Epithelial cell of prostate (primary cell): ENCODE measurements at regions not wholly inside any gene's neighbourhood (a gene's known extent, or its start where the extent isn't known, plus 50 kb on each side); places are given as distances from the start of the nearest gene placed in this dataset.
"Not testable (repeated sequence)": the region's sequence is repeated elsewhere in the genome, so short reads cannot be mapped to it uniquely, and the experiment has no call there.

Experiments
- DNase-seq: peaks from one replicate; pipeline ENCODE4 v3.0.0-alpha.2; 2011; ENCODE audit warnings: low read depth, low spot score
- H3K27ac ChIP-seq: fragments of 450-650 bp; 2 replicates; pipeline ENCODE4 v1.5.1; 2017; ENCODE audit warnings: mild to moderate bottlenecking

DNA sequence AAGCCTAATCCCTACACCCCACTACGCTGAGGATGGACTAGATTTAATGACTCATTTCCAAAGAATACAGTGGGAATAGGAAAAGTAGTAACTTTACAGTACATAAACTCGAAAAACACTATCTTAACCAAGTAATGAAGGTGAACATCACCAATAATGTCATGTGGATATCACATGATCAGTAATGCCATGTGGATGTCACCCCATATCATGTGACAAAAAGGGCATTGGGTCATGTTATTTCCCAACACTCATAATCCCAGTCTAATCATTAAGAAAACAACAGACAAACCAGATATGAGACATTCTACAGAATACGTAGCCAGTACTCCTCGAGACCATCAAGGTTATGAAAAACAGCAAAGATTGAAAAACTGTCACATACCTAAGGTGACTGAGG, 667.3 kb upstream of the CRIM1 start:
- no peak overlapping the region for H3K27ac ChIP-seq
- DNase-seq: no peak

DNA sequence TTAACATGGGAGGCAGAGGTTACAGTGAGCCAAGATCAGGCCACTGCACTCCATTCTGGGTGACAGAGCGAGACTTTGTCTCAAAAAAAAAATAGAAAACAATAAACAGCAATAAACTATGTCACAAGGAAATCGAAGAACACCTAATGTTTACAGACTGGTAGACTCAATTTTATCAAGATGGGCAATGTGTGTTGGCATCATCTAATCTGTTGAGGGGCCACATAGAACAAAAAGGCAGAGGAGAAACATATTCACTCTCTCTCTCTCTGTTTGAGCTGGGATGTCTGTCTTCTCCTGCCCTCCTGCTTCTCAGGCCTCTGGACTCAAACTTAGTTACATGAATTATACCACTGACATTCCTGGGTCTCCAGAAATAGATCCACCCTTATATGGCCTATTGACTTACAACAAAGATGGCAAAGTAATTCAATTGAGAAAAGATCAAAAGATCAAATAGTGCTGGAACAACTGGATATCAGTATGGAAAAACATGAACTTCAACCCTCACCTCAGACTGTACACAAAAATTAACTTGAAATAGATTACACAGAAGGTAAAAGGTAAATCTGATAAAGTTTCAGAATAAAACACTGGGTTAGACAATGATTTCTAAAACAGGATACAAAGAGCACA, 703.8 kb upstream of the CRIM1 start:
- DNase-seq: no peak
- no peak overlapping the region for H3K27ac ChIP-seq

- DNase-seq: no peak
- H3K27ac ChIP-seq: no peak overlapping the region
These were observed 740.9 kb upstream of the CRIM1 start for GRCh38 chr2:35614640-35615039.

DNA sequence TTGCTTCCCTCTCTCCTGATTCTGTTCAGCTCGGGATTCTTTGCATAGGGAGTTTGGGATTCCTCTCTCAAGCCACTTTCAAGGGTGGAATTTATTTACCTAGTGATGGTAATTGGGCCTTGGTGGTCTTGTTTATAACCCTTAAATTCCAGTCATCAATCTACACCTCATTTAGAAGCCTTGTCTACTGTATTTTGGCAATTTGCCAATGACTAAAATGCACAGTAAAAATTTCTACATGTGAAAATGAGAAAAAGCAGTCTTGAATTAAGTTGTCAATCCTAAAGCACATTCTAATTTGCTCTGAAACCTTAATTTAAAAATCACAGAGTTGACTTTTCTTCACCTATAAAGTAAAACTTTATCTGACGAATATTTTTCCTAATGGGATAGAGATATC, 749.2 kb upstream of the CRIM1 start:
- no peak for DNase-seq
- no peak overlapping the region for H3K27ac ChIP-seq

- no peak for DNase-seq
These were observed 757.3 kb upstream of the CRIM1 start for GRCh38 chr2:35598310-35598709.

DNA sequence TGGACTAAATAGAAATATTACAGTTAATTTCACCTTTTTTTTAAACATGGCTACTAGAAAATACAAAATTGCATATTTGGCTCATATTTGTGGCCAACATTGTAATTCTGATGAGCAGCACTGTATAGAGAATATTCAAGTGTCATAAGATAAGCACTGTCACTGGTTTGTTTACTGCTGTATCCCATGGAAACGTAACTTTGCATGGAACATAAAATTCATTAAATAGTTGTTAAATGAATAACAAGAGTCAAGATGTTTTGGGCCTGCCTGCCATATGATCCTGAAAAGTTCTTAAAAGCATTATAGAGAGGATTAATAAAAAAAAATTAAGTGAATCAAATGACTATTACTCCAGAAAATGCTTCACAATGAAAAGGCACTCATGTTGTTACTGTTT, 763.7 kb upstream of the CRIM1 start:
- DNase-seq: no peak
- H3K27ac ChIP-seq: no peak overlapping the region

More at GRCh38 chr2:35598310-35598709, 757.3 kb upstream of the CRIM1 start:
- H3K27ac ChIP-seq: no peak overlapping the region

- DNase-seq: no peak
- H3K27ac ChIP-seq: no peak overlapping the region
These were observed 769.6 kb upstream of the CRIM1 start for GRCh38 chr2:35585972-35586371.

DNA sequence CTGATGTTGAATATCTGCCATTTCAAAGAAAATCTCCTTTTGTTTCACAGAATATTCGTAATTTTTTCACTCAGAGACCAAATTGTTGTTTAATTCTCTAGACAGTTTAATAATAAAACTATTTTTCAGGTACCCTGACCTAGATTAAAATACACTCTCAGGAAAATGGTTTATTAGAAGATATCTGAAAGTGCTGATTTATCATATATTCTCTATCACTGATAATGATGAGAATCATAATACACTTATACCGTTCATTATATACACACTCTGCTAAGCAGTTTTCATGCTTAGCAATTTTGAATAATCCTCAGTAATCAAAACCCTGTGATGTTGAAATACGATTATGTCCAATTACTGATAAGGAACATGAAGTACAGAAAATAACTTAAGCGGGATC, 772.9 kb upstream of the CRIM1 start:
- no peak for DNase-seq
- no peak overlapping the region for H3K27ac ChIP-seq

DNA sequence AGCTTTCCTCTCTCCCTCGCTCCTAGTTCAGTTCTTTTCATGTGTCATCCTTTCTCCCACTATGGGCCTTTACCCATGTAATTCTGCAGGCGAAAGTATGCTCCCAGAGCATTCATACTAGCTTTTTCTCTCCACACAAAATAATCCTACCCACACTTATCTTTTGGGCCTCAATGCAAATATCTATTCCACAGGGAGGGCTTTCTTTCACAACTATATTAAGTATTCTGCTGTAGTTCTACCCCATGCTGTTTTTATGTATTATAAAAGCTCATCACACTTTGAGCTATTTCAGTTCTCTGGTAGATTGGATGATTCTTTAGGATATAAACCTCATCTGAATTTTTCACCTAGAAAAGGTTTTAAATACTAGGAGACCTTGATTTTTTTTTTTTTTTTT, 774.6 kb upstream of the CRIM1 start:
- DNase-seq: no peak
- no peak overlapping the region for H3K27ac ChIP-seq

GRCh38 chr2:35568574-35568973, 787.0 kb upstream of the CRIM1 start:
- not testable (repeated sequence) for DNase-seq, H3K27ac ChIP-seq

DNA sequence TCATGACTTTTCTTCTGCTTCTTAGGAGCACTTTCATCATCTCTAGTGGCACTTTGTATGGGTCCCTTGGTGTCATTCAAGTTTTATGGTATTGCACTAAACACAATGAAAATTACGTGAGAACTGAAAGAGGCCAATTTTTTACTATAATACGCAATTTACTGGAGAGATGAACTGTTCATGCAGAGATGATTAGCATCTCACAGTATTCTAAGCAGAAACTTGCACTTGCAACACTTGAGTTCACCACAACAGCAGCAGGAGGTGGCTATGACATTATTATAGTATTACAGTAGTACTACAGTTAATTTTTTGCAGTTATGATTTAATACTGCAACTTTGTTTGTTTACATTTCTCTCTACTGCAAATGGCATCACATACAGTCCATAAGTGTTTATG, 793.1 kb upstream of the CRIM1 start:
- no peak for DNase-seq
- H3K27ac ChIP-seq: no peak overlapping the region

DNA sequence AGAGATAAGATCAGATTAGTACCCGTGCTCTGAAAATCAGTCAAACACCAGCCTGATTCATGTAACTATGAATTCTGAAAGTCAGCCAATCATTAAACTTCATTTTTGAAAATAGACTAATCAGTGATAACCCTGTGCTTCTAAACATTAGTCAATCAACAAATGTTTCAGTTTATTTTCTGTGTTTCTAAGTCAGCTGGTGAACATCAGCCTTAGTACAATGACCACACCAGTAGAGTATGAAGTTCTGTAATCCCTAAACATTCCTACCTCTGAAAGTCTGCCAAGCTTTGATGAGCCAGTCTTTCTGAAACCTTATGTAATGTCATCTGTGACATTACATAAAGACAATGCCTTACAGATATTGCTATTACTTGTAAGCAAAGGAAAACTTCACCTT, 807.4 kb upstream of the CRIM1 start:
- no peak overlapping the region for H3K27ac ChIP-seq
- no peak for DNase-seq

GRCh38 chr2:35545301-35545700, 810.3 kb upstream of the CRIM1 start:
- no peak for DNase-seq
- no peak overlapping the region for H3K27ac ChIP-seq

- H3K27ac ChIP-seq: no peak overlapping the region
- DNase-seq: no peak
These were observed 816.8 kb upstream of the CRIM1 start for GRCh38 chr2:35538796-35539195.

DNA sequence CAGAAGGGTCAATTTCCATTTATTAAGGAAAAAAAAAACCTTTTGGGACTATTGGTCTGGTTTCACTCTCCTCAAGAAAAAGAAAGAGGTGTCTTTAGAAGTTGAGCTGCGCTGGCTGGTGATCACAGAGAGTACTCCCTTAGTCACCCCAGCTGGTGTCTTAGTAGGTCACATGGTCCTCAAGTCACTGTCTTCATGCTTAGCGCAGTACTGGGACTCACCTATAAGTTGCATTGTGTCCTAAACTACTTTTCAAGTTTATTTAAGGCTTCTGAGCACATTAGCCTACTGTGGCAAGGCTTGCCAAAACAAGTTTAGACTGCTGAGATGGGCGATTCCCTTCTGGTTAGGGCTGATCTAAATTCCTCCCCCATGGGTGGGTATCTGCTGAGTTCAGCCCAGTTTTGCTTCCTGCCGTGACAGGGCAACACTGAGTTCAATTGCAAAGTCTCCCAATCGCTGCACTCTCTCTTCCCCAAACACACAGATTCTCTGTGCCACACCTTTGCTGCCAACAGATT, 824.9 kb upstream of the CRIM1 start:
- no peak for DNase-seq
- H3K27ac ChIP-seq: no peak overlapping the region

DNA sequence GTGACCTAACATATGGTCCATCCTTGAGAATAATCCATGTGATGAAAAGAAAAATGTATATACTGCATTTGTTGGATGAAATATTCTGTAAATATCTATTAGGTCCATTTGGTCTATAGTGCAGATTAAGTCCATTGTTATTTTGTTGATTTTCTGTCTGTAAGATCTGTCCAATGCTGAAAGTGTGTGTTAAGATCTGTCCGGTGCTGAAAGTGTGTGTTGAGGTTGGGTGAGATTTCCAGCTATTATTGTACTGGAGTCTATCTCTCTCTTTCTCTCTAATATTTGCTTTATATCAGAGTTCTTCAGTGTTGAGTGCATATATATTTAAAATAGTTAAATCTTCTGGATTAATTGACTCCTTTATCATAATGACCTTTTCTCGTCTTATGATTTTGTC, 828.8 kb upstream of the CRIM1 start:
- no peak for DNase-seq
- H3K27ac ChIP-seq: no peak overlapping the region

DNA sequence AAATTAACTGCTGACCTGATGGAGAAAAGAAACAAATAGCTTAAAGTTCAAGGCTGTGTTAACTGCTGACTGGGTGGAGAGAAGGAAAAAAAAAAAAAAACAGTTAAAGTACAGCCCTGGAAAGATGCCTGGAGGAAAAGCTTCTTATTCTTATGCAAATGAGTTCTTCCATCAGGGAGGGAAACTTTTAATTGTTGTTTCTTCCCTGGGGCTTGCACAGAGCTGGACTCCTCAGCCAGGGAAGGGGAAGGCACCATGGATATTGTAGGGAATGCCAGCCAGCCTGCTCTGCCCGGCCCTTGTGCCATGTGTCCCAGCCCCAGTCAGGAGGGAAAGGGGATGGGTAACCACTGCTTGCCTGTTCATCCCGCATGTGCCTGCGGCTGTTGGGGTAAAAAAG, 833.1 kb upstream of the CRIM1 start:
- no peak overlapping the region for H3K27ac ChIP-seq
- DNase-seq: no peak

- no peak overlapping the region for H3K27ac ChIP-seq
- DNase-seq: no peak
These were observed 844.9 kb upstream of the CRIM1 start for GRCh38 chr2:35510636-35511035.

- DNase-seq: no peak
- no peak overlapping the region for H3K27ac ChIP-seq
These were observed 847.0 kb upstream of the CRIM1 start for GRCh38 chr2:35508601-35509000.

DNA sequence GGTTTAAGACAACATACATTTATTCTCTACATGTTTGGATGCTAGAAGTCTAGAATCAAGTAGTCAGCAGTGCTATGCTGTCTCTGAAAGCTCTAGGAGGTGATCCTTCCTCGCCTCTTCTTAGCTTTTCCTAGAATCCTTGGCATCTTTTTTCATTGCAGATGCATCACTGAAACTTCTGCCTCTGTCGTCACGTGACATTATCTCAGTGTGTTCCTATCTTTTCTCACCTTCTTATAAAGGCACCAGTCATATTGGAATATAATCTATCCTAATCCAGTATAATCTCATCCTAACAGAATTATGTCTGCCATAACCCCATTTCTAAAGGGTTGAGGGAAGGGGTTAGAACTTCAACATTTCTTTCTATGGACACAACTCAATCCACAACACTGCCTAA, 851.2 kb upstream of the CRIM1 start:
- no peak overlapping the region for H3K27ac ChIP-seq
- DNase-seq: no peak

- DNase-seq: no peak
- no peak overlapping the region for H3K27ac ChIP-seq
These were observed 851.8 kb upstream of the CRIM1 start for GRCh38 chr2:35503738-35504199.

- no peak overlapping the region for H3K27ac ChIP-seq
These were observed 852.3 kb upstream of the CRIM1 start for GRCh38 chr2:35503311-35503710.

More at GRCh38 chr2:35503311-35503710, 852.3 kb upstream of the CRIM1 start:
- DNase-seq: no peak
